B cell (primary cell): ENCODE measurements at regions not wholly inside any gene's neighbourhood (a gene's known extent, or its start where the extent isn't known, plus 50 kb on each side); places are given as distances from the start of the nearest gene placed in this dataset.

Experiments
- CTCF ChIP-seq: fragments of 200-600 bp; IDR thresholded peaks from one replicate; pipeline ENCODE4 v1.8.0; 2022; ENCODE audit warnings: antibody characterized with exemption, mild to moderate bottlenecking
- EZH2 ChIP-seq: IDR thresholded peaks from 2 replicates; pipeline ENCODE4 v1.6.1; 2012; ENCODE audit warnings: borderline replicate concordance, low read depth, mild to moderate bottlenecking, moderate library complexity, low read length; ENCODE audit not compliant: insufficient read depth, poor library complexity, severe bottlenecking

GRCh38 chr14:39991041-39991440 is 558.8 kb upstream of the FBXO33 start:
- TF ChIP-seq CTCF (no peak), EZH2 (no peak)
